ENCODE measurements at regions not wholly inside any gene's neighbourhood (a gene's known extent, or its start where the extent isn't known, plus 50 kb on each side); places are given as distances from the start of the nearest gene placed in this dataset.

- no peak for DNase-seq (ENCODE audit: low read depth in 2 of 2)
These were observed 79.1 kb downstream of the TRIB2 start for GRCh38 chr2:12795851-12796250.

GRCh38 chr2:12796657-12797056 is 79.9 kb downstream of the TRIB2 start:
- no peak for DNase-seq (ENCODE audit: low read depth in 2 of 2)

GRCh38 chr2:12797815-12798214 is 81.1 kb downstream of the TRIB2 start:
- no peak for DNase-seq (ENCODE audit: low read depth in 2 of 2)

- no peak for DNase-seq (ENCODE audit: low read depth in 2 of 2)
These were observed 86.9 kb downstream of the TRIB2 start for GRCh38 chr2:12803607-12804006.

DNA sequence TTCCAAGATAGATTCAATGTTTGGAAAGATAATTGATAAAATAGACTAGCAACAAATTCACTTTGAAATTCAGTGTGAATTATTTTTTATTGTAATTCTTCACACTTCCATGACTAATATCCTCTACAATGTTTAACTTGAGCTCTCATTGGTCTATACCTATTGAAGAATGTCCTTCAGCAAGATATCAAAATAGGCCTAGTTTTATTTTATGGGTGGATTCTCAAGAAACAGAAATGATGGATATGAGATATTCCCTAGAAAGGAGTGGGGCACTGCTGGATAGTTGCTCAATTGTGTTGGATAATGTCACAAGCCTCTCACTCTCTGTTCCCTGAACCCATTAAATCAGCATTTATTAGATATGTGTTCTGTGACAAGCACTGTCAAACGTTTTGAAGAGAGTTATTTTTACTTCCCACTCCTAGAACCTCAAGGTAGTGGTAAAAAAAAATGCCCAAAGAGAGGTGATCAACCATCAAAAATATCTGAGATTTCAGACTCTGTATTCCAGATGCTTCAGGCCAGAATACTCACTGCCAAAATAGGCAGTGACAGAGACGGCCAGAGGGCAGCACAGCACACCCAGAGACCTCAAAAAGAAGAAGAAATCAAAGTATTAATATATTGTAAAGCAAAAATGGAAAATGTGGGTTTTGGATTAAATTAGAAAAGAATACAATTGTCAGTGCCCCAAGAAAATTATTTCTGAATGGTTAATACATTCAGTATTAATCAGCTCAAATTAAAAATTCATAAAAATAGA is 87.5 kb downstream of the TRIB2 start:
- no peak for DNase-seq (ENCODE audit: low read depth in 2 of 2)

DNA sequence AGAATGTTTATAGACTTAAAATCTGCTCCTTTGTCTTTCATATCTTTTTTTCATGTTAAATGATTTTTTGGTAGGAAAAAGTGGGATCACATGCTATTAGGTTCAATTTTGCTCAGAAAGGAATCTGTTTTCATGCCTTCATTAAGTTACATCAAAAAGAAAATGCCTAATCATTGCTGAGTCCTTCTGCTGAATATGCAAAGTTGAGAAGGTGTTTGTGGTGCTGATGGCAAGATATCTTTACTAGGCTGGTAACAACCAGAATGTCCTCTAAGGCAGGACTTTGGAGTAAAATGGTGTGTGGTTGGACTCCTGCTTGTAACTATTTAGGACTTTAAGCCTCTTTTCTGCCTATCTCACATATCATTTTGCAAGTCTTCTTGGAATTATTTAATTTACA is 88.3 kb downstream of the TRIB2 start:
- DNase-seq (ENCODE audit: low read depth in 2 of 2), result no peak

- DNase-seq (ENCODE audit: low read depth in 2 of 2), result no peak
These were observed 90.0 kb downstream of the TRIB2 start for GRCh38 chr2:12806549-12807242.

DNA sequence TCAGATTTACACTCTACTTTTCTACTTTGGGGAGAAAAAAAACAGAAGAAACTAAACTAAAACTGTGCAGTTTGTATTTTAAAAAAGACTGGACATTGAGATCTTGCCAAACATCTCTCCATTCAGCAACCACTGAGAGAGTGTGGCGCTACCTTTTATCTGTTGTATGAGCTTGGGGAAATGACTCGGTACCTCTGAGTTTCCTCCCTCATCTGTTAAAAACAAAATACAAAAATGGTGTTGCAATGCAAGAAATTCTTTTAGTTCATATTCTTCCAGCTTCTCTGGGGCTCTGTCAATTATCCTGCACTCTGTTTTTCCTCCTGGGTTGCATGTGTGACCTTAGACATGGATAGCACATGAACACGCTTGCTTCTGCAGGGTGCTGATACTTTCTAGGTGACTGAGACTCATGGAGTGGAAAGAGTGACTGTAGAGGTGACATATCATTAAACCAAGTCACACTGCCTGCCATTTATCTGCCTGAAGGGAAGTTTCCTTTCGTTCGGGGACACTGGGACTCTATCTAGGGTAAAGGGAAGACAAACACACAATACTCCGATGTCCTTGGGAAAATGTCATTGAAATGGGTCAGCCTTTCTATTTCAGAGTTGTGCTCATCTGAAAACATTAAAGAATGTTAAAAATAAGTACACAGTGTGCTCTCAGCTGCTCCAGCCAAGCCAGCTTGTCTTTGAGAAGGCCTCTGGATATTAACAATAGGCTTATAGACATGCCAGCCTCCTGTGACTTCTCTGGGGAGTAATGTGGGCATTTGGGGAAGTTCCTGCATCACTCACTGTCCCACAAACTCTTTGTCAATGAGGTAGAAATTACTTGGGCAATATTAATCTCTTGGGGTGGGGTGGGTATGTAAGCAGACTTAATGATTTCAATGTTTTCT is 91.4 kb downstream of the TRIB2 start:
- DNase-seq (ENCODE audit: low read depth in 2 of 2), result no peak

- no peak for DNase-seq (ENCODE audit: low read depth in 2 of 2)
These were observed 92.8 kb downstream of the TRIB2 start for GRCh38 chr2:12809526-12809925.

DNA sequence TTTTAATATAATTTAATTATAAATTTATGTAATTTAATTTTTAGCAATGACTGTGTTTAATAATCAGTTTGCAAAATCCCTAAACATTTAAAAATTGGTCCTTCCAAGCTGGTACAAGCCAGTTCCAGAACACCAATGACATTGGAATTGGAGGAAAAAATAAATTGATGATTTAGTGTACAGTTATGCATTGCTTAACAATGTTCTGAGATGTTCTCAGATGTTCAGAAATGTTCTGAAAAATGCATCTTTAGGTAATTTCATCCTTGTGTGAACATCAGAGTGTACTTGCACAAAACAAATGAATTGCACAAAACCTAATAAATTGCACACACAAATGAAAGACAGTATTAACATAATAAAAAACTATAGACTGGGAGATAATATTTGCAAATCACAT is 95.2 kb downstream of the TRIB2 start:
- DNase-seq (ENCODE audit: low read depth in 2 of 2), result no peak

- DNase-seq (ENCODE audit: low read depth in 2 of 2), result no peak
These were observed 96.4 kb downstream of the TRIB2 start for GRCh38 chr2:12813166-12813565.

- DNase-seq (ENCODE audit: low read depth in 2 of 2), result no peak
These were observed 99.9 kb downstream of the TRIB2 start for GRCh38 chr2:12816379-12817306.

GRCh38 chr2:12817870-12818269 is 101.1 kb downstream of the TRIB2 start:
- no peak for DNase-seq (ENCODE audit: low read depth in 2 of 2)

DNA sequence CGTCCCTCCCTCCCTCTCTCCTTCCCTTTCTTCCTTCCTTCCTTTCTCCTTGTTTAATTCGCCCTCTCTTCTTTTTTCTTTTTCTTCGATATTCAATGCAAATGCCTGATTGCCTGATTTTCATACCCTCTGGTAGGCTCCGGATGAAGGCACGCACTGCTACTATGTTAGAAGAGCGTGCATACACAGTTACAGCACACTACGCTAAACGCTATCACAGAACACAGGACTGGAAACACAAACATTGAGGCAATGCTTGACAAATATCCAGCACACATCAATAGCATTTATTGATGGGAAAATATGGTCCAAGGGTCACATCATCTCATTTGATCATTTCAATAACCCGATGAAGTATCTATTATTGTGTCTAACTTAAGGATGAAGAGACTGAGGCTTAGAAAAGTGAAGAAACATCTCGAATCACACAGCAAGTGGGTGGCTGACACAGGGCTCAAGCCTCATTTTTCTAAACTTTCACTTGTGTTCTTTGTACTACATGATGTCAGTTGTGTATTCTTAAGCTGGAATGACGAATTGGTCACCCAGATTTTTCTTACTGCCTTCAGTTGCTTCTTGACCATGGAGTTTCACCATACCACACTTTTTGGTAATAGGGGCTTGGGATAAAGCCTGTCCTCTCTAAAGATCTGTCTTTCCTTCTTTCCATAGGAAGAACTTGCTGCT is 101.8 kb downstream of the TRIB2 start:
- no peak for DNase-seq (ENCODE audit: low read depth in 2 of 2)

DNA sequence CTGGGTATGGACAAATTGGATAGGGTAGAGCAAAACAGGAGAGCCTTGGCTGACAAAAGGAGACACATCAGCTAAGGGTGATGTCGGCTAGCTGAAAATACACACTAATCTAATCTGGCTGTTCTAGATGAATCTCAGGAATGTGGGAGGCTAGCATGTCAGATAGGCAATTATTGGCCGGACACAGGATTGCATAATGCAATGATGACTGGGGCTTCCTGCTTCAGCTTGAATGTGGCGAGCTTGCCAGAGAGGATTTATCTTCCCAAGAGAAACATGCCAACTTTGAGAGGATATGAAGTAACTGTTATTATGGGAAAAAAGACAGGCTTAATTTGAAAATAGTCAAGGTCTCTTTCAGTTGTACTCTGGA is 102.4 kb downstream of the TRIB2 start:
- no peak for DNase-seq (ENCODE audit: low read depth in 2 of 2)

GRCh38 chr2:12819721-12820120 is 103.0 kb downstream of the TRIB2 start:
- DNase-seq (ENCODE audit: low read depth in 2 of 2), result no peak

DNA sequence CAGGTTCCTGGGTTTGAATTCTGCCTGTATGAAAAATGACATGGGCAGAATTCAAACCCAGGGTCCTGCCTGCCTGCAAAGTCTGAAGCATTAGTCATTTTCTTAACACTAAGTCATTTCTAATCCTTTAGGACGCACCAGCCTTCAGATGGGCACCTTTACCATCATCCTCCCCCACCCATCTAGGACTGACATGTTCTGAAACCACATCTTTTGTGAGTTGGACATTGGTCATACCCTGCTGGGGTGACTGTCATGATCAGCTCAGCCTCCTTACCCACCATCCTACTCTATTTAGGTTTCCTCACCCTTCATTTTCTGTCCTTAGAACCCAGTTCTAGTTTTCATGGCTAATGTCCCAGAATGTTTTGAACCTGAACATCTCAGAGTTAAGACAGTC is 104.9 kb downstream of the TRIB2 start:
- DNase-seq (ENCODE audit: low read depth in 2 of 2), result no peak

DNA sequence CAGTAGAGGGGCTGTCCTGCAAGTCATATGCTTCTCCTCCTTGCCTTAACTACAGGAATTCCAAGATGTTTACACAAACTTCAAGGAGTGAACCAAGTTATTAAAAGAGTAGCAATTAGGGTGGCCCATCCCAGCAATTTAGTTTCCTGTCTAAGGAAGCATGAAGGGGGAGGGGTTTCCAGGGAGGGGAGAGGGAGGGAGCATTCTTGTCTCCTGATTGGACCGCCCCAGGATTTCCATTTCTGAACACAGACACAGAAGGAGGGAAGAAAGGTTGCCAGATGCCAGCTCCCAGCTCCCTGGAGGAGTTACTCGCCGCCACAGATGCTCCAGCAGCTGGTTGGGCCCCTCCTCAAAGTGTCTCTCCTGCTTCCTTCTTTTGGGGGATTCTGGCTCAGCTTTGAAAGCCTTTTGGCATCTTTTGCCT is 107.6 kb downstream of the TRIB2 start:
- DNase-seq (ENCODE audit: low read depth in 2 of 2), result no peak

- no peak for DNase-seq (ENCODE audit: low read depth in 2 of 2)
These were observed 108.1 kb downstream of the TRIB2 start for GRCh38 chr2:12824778-12825379.

- no peak for DNase-seq (ENCODE audit: low read depth in 2 of 2)
These were observed 110.0 kb downstream of the TRIB2 start for GRCh38 chr2:12826781-12827180.

All from stimulated activated CD8-positive, alpha-beta memory T cell treated with anti-CD3 and anti-CD28 coated beads, Interleukin-2, amount 100 ng/mL, for 1 hour (primary cell).